NCI-H524 (cell line): ENCODE measurements at regions not wholly inside any gene's neighbourhood (a gene's known extent, or its start where the extent isn't known, plus 50 kb on each side); places are given as distances from the start of the nearest gene placed in this dataset.
"Not testable (repeated sequence)": the region's sequence is repeated elsewhere in the genome, so short reads cannot be mapped to it uniquely, and the experiment has no call there.

Experiments
- DNase-seq, 2 experiments: peaks; one replicate each; lab custom pipeline; 2025; lab: John Stamatoyannopoulos, UW

DNA sequence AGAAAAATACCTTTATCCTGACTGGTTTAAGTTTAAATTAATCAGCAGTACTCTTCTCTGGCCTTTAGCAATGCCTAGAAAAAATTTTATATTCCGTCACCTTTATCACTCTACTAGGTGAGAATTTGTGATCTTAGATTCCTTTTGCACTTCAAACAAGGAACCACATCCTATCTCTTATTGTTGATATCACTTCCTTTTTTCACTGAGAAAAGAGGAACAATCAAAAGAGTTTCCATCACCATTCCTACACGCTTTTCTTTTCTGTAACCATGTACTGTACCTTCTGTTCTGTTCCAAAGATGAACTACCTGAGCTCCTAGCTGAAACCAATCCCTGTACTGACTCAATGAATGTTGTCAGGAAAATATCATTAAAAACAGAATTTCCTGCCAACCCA is 1379.0 kb upstream of the MIR17HG start:
- no peak for DNase-seq

DNA sequence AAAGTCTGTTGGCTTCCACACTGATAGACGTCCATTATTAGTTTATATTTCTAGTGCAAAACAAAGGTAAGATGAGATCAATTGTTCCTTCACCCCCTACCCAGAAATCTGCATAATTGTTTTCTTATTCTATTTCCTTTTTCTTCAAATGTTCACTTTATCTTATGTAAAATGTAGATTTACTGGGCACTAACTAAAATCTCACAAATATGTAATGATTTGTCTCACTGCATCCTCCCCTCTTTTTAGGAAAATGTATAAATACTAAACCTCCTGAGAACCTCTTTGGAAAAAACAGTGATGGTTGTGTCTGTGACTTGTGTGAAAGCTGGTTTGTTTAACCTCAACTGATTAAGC is 1377.2 kb upstream of the MIR17HG start:
- no peak for DNase-seq

DNA sequence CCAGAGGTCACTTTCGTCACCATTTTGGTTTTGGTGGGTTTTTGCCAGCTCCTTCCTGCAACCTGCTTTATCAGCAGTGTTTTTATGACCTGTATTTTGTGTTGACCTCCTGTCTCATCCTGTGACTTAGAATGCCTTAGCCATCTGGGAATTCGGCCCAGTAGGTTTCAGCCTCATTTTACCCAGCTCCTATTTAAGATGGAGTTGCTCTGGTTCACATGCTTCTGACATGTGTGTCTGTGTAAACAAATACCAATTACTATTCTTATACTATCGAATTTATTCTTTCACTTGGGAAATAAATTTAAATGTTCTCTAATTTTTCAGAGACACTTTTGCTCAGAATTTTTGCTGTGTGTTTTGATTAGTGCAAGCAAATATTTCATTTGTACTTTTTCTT is 1370.3 kb upstream of the MIR17HG start:
- no peak for DNase-seq

DNA sequence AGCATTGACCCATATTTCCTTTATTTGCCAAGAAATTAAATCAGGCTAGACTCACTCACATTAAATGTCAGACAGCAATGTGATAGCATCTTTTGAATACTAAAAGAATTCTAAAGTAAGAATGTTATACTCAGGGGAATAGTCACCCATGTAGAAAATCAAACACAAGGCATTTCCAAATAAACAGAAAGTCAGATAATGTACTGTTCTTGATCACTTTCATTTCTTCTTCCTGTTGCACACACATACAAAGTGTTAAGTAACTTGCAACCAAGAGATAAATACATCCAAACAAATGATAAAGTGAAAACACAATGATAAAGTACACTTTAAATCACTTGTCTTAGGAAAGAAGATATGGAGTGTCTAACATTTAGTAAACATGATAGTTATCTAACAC is 1366.6 kb upstream of the MIR17HG start:
- no peak for DNase-seq

DNA sequence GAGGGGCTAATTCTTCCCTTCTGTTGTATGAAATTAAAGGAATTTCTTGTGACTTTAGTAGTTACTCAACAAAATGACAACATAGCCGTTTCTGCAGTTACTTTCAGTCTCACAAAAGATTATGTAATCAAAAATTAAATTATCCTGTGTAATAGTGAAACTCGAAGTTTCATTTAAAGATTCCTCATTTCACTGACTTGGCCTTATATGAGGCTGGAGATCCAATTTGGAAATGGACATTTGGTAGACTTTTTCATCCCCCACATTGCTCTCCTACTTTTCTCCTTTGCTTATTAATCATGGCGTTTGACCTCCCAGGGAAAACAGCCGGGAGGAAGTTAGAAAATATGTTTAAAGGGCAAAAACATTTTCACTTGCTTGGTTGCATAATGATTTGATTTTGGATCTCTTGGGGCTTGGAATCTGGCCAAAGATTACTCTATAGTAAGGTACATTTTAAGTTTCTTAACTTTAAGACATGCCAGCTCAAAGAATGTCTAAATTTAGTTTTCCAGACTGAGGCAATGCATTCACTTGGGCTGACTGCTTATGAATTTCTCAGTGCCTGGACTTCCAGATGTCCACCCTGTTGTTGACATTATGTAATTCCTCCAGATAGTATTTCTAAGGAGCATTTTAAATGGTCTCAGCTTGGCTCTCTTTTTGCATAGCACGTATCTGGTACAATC is 1364.9 kb upstream of the MIR17HG start:
- no peak for DNase-seq

DNA sequence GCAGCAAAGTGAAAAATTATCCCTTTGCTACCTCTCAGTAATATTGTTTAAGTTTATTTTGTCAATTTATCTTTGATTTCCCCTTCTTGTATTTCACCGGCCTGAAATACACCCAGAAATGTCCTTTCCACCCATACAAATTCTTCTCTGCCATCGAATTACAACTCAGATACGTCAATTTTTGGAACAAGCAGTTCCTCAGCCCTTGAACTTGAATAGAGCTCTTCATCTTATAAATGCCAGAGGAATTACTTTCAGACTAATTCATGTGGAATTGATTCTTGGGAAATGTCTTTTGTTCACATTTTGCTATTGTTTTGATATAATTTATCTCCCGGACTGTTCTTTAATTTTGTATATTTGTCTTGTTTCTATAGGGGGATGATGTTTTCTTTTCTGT is 1359.3 kb upstream of the MIR17HG start:
- no peak for DNase-seq

DNA sequence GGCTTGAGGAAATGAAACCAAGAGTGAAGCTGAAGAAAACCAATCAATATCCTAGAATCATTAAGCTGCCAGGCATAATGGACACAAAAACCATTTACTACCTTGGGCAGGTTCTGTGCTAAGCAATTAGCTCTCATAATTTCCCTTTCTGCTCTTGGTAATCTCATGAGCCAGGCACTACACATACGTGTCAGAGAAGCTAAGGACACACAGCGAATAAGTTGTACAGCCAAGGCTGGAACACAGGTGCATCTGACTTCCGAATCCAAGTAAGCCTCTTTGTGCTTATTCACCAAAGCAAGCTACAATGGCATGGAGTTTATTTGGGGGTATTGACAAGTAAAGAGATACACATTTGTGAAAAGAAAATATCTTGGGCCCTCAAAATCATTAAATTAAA is 1343.9 kb upstream of the MIR17HG start:
- no peak for DNase-seq

DNA sequence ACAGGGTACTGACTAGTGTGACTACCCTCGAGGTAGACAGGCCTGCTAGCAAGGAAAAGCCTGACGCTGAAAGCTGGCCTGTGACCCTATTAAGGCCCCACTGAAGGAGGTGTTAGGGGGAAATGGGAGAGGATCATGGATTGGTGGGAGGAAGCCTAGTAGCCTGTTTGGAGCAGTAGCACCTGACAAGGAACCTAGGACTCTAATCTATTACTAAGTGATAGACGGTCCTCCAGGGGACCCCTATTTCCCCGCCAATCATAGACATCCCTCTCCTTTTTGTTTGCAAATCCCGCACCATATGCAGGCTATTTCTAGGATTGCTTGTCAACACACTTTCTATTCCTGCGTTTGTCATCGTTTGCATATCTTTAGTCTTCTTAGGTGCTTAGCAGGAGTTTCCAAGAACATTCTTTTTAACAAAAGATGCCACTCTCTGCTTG is 1338.8 kb upstream of the MIR17HG start:
- DNase-seq, result no peak

DNA sequence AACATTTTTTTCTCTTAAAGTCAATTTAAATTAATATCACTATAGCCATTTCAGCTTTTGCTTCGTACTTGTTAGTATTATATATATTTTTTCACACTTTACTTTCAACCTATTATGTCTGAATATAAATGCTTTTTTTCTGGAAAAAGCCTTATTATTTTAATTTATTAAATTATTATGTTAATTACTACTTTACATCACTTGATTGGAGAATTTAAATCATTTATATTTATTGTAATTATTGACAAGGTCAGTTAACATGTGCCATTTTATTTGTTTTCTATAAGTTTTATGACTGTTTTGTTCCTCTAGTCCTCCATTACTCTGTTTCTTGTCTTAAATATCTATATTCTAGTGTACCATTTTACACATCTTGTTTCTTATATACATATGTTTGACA is 1333.4 kb upstream of the MIR17HG start:
- no peak for DNase-seq

DNA sequence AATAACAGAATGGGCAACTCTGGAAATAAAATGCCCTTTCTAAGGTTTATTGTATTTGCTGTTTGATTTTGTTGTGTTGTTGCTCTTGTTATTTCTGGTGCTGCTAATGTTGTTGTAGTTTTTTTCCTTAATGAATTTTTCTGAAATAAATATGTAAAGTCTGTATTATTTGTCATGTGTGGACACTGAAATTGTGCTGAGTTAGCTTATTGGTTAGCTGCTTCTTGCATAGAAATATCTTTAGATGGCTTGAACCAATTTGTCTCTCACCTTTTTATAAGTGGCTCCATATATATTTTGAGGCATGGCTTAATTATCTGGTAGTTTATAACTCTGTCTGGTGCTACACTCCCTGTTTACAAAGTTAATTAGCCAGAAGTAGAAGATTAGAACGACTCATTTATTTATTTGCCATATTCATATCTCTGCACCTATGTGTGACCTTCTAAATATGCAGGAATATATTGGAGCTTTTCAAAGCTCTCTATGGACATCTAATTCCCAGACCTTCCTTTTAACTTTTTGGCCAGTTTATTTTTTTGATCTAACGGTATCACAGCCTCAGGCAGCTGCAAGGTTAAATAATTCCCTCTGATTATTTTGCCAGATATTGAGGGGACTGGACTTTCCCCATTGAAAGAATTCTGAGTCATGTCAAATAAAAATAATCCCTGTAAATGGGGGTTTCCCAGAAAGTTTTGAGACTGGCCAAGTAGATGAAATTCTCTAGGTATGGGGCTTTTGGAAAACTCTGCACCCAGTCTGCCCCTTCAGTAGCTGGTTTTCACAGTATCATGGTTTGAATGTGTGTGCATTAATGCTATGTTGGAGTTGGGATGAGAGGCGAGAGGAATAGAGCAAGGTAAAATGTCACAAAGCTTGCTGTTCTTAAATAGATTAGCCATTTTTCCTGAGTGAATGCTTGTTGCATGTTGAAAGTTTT is 1331.7 kb upstream of the MIR17HG start:
- DNase-seq, result no peak

DNA sequence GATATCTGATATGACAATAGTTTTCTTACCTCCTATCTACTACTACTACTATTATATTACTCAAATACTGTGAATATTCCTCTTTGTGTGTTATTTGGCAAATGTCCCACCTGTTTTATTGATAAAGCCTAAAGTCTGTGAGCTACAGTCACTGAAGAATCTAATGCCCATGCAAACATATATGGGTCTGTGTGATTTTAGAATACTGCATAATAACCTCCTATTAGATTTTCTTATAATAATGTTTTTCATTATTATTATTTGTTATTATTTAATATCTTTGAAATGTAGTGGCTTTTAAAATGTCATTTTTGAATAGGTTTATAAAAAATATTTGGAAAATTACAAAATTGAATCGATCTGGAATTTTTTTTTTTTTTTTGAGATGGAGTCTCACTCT is 1330.8 kb upstream of the MIR17HG start:
- no peak for DNase-seq

DNA sequence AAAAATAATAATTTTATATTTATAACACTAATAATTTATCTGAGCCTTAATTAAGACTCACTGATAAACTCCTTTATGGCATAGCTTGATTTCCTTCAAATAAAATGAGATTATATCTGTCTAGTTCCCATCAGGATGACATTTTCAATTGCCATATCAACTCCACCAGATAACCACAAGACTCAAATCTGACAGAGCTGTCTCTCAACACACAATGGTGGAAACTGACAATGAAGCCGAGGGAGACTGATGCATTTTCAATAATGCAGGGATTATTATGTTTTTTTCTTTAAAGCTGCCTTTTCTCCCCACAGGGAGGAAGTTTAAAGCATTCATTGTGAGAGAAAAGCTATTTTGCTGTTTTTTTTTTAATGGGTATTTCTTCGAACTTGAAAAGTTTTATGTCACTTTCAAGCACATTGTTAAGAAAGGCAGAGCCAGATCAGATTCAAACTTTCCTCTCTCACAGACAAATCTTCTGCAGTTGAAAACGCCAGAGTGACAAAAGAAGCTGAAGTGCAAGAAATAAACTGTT is 1326.9 kb upstream of the MIR17HG start:
- no peak for DNase-seq

DNA sequence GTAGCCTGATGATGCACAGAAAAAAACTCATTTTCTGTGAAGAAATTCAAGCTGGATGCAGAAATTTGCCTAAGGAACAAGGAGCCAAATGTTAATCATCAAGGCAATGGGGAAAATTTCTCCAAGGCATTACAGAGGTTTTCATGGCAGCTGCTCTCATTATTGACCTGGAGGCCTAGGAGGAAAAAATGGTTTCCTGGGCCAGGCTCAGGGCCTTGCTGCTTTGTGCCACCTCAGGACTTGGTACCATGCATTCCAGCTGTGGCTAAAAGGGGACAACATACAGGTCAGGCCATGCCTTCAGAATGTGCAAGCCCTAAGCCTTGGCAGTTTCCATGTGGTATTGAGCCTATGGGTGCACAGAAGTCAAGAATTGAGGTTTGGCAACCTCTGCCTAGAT is 1320.1 kb upstream of the MIR17HG start:
- no peak for DNase-seq

DNA sequence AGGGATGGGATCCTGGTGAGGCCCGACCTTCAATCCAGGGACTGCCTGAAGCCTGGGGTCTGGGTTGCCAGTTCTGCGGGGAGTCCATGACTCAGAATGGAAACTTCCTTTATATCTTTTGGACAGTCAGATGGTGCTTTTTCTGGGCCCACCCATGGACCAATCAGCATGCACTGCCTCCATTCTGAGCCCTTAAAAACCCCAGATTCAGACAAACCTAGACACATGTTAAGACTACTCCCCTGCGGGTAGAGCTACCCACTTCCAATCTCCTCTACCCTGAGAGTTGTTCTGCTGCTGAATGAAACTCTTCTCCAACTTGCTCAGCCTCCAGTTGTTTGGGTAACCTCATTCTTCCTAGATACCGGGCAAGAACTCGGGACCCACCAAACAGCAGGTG is 1315.2 kb upstream of the MIR17HG start:
- DNase-seq, result no peak

DNA sequence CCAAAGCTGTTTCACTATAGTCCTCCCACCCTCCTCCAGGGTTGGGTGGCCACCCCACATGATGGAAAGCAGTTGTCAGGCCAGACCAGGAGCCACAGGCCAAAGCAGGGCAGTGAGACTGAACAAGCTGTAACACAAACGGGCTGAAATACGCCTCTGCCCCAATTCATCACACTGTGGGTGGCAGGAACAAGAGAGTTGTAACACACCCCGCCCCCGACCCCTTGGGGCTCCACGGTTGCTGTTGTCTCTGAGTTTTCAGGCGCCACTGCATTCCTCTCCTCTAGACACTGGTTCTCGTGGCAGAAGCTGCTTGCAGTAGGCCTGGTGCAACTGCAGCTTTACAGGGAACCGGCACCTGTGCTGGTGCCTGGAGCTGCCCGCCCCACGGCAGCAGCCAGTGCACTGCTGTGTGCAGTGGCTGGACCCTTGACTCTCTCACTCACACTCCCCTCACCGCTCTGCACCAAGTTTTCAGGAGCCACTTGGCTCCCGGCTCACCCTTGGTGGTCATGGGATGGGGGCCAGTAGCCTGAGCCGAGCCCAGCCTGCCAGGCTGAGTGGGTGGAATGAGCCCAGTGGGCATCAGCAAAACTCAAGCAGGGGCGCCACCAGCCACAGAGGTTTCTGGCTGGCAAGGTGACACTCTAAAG is 1314.5 kb upstream of the MIR17HG start:
- no peak for DNase-seq

DNA sequence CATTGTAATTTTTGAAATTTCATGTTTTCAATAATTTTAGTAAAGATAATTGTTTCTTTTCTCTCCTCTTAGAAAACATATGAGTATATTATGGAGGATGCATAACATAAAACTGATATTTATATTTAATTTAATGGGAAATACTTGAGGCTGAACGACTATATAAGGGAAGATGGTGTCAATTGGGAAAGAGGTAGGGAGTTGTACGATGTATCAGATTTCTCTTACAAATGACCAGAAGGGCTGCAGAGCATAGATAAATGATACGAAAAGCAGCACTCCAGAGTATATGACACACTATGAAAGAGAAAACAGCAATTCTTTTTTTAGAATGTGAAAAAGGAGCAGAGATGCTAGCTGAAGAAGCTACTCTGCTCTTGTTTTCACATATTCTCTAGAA is 1308.0 kb upstream of the MIR17HG start:
- no peak for DNase-seq

DNA sequence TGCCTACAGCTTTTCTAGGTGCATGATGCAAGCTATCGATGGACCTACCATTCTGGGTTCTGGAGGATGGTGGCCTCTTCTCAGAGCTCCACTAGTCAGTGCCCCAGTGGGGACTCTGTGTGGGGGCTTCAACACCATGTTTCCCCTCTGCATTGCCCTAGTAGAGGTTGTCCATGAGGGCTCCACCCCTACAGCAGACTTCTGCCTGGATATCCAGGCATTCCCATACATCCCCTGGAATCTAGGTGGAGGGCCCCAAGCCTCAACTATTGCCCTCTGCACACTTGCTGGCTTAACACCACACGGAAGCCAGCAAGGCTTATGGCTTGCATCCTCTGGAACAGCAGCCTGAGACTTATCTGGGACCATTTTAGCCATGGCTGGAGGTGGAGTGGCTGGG is 1299.9 kb upstream of the MIR17HG start:
- DNase-seq, result no peak

DNA sequence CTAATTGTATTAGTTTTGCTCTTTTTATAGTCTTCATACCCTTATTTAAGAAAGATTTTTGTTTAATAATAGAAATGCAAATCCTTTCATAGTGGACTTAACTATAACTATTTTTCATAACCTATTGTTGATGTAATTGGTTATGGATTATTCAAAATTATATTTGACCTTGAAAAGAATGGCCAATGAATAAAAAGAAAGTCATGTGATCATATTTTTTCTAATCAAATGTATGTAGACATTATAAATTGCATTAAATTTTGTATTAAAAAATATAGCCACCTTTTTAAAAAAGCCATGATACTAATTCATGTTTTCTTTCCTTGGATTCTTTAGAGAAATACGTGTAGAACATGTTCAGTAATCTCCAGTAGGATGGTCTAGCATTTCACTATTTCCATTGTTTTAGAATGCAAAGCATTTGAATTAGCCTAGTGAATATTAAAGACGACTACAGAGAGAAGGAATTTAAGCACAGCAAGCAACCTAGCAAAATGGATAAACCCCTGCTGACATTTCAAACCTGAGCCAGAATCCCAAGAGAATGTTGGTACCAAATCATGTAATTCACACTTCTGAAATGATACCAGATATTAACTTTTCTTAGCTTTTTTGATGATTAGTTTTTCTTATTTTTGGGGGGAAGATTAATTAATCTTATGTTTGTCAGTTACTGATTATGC is 1297.4 kb upstream of the MIR17HG start:
- no peak for DNase-seq

DNA sequence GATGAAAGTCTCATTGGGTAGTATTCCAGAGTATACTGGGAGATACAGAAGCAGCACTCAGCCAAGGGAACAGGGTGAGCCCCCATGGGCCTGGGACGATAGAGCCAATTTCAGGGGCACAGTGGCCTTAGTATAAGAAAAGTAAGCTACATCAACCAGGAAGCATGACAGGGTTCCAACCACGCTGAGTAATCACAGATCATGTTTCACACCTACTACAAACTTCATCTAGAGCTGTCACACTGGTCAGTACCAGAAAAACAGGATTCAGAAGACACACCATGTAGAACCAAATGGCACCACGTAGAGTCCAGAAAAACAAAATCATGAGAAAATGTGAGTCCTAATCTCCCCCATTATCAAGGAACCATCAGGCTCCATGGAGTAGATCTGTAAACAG is 1292.4 kb upstream of the MIR17HG start:
- DNase-seq, result no peak

DNA sequence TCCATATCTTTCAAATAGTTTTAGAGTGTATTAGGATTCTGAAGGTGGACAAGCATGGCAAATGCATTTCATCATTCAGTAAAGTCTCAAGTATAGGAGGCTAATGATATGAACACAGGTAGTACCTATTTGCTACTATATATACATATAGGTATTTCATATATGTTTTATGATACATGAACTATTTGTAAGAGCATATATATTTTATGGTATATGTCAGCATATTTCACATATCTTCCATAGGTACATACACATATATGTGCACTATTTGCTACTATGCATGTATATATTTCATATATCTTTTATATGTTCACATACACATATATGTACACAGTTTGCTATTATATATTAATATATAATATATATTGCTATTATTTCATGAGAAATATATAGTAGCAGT is 1291.7 kb upstream of the MIR17HG start:
- no peak for DNase-seq

DNA sequence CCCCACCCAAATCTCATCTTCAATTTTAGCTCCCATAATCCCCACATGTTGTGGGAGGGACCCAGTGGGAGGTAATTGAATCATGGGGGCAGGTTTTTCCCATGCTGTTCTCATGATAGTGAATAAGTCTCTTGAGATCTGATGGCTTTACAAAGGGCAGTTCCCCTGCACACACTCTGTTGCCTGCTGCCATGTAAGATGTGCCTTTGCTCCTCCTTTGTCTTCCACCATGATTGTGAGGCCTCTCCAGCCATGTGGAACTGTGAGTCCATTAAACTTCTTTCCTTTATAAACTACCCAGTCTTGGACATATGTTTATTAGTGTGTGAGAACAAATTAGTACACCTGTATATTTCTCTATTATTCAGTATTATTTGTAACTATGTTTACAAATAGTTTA is 1283.3 kb upstream of the MIR17HG start:
- not testable (repeated sequence) for DNase-seq

DNA sequence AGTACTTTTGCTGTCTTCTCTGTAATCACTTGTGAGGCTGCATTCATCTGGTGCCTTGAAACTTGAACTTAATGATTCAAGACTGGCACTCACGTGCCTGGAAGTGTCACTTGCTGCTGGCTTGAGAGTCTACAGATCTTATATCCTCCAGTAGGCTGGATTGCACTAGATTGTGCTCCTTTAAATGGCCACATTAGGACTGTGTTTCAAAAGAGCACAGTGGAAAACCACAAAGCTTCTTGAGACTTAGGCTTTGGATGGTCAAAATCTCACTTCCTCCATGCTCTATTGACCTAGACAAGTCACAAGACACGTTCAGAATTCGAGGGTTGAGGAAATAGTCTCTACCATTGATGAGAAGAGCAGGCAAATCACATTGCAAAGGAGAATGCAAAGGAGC is 1278.8 kb upstream of the MIR17HG start:
- no peak for DNase-seq
